Stimulated activated effector memory CD8-positive, alpha-beta T cell treated with anti-CD3 and anti-CD28 coated beads, Interleukin-12 subunit alpha, Interleukin-12 subunit beta, amount 100 ng/mL, for 72 hours (primary cell): ENCODE measurements at regions not wholly inside any gene's neighbourhood (a gene's known extent, or its start where the extent isn't known, plus 50 kb on each side); places are given as distances from the start of the nearest gene placed in this dataset.
"Not testable (repeated sequence)": the region's sequence is repeated elsewhere in the genome, so short reads cannot be mapped to it uniquely, and the experiment has no call there.

Source experiments
- ATAC-seq: fragments of 150-1000 bp; cut with Tn5 transposase; 2 replicates; pipeline ENCODE4 v1.10.0; 2021
- DNase-seq, 2 donors: peaks; one replicate each; pipeline ENCODE4 v3.0.0; 2021 to 2022; ENCODE audit warnings: low spot score in 2 of 2
- H3K27ac Mint-ChIP-seq: one replicate; pipeline ENCODE4 v1.8.0; 2022; ENCODE audit warnings: mild to moderate bottlenecking, mixed read lengths
- H3K36me3 Mint-ChIP-seq: one replicate; pipeline ENCODE4 v1.8.0; 2022; ENCODE audit warnings: mild to moderate bottlenecking, mixed read lengths
- H3K4me1 Mint-ChIP-seq: one replicate; pipeline ENCODE4 v1.8.0; 2022; ENCODE audit warnings: mixed read lengths
- H3K4me3 Mint-ChIP-seq: one replicate; pipeline ENCODE4 v1.8.0; 2022; ENCODE audit warnings: mild to moderate bottlenecking, mixed read lengths
- H3K9me3 Mint-ChIP-seq: one replicate; pipeline ENCODE4 v1.8.0; 2022; ENCODE audit warnings: mixed read lengths

DNA sequence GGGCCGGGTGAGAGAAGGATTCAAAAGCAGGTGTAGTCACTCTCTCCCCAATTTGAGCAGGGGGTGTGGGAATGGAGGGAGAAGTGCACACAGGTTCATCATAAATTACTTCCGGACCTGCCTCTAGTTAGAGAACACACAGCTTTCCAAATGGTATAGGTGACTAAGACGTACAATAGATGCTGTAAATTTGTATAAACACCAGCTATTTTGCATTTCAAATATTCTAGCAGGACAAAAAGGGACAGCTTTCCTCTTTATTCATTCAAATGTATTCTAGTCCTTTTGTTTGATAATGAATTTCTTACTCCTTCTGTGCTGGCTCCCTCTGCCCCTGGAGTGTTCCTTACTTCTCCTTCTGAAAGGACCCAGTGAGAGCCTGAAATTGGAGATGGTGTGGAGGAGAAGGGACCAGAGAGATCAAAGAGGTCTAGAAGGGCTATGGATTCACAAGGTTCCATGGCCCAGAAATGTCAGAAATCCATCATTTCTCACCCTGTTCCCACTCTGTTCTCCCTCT lies 53.2 kb upstream of the SH3BP4 start:
- DNase-seq (no peak), ATAC-seq (no peak)
- H3K4me3 Mint-ChIP-seq = no peak overlapping the region
- H3K9me3 Mint-ChIP-seq = peaks cover 3% of the 10 kb centered on the region
- no peaks in the 10 kb centered on the region for H3K36me3 Mint-ChIP-seq
- peaks cover 5% of the 10 kb centered on the region for H3K4me1 Mint-ChIP-seq
- H3K27ac Mint-ChIP-seq = no peak overlapping the region

DNA sequence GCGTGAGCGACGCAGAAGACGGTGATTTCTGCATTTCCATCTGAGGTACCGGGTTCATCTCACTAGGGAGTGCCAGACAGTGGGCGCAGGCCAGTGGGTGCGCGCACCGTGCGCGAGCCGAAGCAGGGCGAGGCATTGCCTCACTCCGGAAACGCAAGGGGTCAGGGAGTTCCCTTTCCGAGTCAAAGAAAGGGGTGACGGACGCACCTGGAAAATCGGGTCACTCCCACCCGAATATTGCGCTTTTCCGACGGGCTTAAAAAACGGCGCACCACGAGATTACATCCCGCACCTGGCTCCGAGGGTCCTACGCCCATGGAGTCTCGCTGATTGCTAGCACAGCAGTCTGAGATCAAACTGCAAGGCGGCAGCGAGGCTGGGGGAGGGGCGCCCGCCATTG lies 63.4 kb upstream of the SH3BP4 start:
- H3K4me1 Mint-ChIP-seq, H3K4me3 Mint-ChIP-seq, H3K36me3 Mint-ChIP-seq, H3K9me3 Mint-ChIP-seq, H3K27ac Mint-ChIP-seq, DNase-seq, ATAC-seq: not testable (repeated sequence)

DNA sequence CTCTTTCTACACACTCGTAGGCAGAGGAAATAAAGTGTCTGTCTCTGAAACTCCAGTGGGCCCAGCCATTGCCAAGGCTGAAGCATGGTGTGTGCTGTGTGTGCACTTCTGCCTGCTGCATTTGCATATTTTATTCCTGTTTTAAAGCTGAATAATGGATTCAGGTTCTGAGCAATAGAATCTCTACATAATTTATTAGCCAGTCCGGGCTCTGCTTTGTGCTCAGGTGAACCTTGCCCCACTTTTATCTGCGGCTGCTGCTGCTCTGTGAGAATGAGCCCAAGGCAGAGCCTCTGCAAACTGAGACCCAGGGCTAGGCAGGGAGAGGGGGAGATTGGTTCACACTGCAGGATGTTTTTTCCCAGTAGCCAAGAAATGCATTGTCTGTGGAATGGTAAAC lies 64.6 kb upstream of the SH3BP4 start:
- no peak overlapping the region for H3K4me3 Mint-ChIP-seq
- ATAC-seq = no peak
- H3K9me3 Mint-ChIP-seq = no peaks in the 10 kb centered on the region
- DNase-seq = peak in 1 of 2 donors; percentile 28
- no peaks in the 10 kb centered on the region for H3K4me1 Mint-ChIP-seq
- H3K36me3 Mint-ChIP-seq = no peaks in the 10 kb centered on the region
- no peak overlapping the region for H3K27ac Mint-ChIP-seq

DNA sequence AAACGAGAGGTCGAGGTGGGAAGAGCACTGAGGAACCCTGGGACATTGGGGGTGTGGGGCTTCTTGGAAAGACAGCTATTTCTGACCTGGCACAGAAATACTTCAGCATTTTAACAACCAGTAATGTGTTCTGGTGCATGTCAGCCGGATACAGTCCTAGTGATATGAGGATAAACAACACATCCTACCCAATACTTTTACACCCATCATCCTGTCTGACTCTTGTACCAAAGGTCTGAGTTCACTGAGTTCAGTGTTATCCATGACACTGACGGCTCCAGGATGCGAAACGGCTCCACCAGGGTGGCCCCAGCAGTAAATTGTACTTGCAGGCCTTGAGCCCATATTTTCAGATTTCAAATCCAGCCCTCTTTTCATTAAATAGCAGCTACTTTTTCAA lies 65.9 kb upstream of the SH3BP4 start:
- DNase-seq (peak in 1 of 2 donors; percentile 26), ATAC-seq (no peak)
- Mint-ChIP-seq H3K4me3 (no peak overlapping the region), H3K4me1 (no peaks in the 10 kb centered on the region), H3K9me3 (no peaks in the 10 kb centered on the region), H3K36me3 (no peaks in the 10 kb centered on the region), H3K27ac (no peak overlapping the region)

DNA sequence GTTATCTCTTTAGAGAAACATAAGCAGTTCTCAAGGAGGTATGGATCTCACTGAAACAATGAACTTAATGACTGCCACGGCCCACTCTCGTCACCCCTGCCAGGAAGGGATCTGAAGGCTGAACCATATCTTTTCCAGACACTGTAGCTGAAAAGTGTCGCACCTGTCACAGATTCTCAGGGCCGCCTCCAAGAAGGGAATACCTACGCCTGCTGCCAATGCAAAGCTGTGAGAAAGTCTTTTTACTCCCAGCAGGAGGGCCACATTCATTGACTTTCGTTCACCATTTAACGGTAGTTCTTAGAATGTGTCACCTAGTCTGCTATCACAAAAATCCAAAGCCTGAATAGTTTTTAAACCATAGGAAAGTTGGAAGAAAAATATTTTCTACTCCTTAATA lies 66.7 kb upstream of the SH3BP4 start:
- H3K4me3 Mint-ChIP-seq = no peak overlapping the region
- peak in 1 of 2 donors; percentile 13 for DNase-seq
- no peak overlapping the region for H3K27ac Mint-ChIP-seq
- no peaks in the 10 kb centered on the region for H3K9me3 Mint-ChIP-seq
- no peaks in the 10 kb centered on the region for H3K4me1 Mint-ChIP-seq
- H3K36me3 Mint-ChIP-seq = no peaks in the 10 kb centered on the region
- ATAC-seq = no peak

DNA sequence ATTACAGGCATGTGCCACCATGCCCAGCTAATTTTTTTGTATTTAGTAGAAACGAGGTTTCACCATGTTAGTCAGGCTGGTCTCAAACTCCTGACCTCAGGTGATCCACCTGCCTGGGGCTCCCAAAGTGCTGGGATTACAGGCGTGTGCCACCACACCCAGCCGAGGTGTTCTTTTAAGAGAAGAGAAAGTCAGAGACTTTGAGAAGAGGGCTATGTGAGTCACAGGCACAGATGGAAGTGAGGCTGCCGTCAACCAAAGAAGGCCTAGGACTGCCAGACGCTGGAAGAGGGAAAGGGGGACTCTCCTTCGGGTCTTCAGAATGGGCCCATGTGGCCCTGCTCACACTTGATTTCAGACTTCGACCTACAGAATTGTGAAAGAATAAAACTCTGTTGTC lies 67.2 kb upstream of the SH3BP4 start:
- ATAC-seq = no peak
- no peak overlapping the region for H3K27ac Mint-ChIP-seq
- peak in 1 of 2 donors; percentile 12 for DNase-seq
- H3K4me3 Mint-ChIP-seq = no peak overlapping the region
- no peaks in the 10 kb centered on the region for H3K9me3 Mint-ChIP-seq
- no peaks in the 10 kb centered on the region for H3K36me3 Mint-ChIP-seq
- H3K4me1 Mint-ChIP-seq = no peaks in the 10 kb centered on the region

DNA sequence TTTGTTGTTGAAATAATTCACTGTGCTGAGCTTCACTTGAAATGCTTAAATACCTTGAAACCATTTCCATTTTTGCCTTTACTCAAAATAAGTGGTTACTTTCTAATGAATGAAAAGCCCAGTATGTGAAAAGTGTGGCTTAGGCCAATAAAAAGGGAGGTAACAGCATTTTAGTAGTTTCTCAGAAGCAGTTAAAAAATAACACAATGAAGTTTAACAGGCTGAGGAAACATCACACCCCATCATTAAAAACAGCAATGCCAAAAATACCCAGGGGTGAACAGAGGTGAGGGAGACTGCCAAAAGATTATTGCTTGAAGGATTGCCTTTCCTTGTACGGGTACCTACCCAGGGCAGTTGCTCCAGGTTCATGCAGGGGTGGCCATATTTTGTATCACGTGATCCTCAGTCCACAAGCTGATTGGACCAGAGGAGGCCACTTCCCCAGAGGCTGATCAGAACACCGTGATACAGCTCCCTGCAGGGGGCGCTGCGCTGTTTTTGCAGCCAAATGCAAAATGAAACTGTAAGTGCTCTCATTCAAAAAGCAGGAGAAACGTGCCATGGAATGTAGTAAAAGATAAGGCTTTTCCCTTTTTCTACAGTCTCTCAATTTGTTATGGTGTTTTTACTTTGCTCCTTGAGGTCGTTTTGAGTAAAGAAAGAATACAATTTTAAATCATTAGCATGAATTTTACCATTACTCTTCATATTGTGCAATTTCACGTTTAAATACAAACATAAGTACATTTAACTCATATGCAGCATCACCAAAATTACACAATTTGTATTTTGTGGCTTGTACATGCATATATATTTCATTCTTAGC lies 70.2 kb upstream of the SH3BP4 start:
- H3K9me3 Mint-ChIP-seq = no peaks in the 10 kb centered on the region
- no peak overlapping the region for H3K27ac Mint-ChIP-seq
- H3K4me3 Mint-ChIP-seq = no peak overlapping the region
- DNase-seq (peak in 1 of 2 donors; percentile 64), ATAC-seq (peak; percentile 61)
- H3K36me3 Mint-ChIP-seq = no peaks in the 10 kb centered on the region
- no peaks in the 10 kb centered on the region for H3K4me1 Mint-ChIP-seq

DNA sequence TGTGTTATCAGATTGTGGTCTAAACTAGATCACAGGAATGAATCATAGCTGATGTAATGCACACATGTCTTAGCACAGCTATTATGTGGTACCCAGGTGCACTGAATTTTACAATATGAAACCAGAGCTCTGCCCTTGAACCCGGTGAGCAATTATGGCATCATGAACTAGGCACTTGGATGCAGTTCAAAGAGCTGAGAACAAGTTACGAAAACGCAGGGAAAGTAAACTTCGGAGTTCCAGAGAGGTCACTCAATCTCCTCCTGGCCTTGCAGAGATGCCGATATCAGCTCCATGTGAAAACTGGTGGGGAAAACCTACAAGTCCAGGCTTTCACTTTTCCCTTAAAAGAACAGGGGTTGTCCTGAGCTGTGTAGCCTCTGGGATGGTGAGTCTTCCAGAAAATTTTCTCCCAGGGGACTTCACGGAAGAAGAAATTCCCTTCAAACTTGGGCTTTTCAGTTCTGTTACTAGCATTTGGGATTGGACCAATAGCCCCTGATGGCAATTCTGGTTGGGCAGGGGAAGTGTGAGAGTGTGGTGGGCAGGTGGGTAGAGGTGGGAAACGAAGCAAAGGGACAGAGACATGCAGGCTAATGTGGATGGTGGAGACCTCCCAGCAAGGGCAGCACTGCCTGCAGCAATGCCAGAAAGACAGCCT lies 71.1 kb upstream of the SH3BP4 start:
- Mint-ChIP-seq H3K4me3 (no peak overlapping the region), H3K4me1 (no peaks in the 10 kb centered on the region), H3K27ac (no peak overlapping the region), H3K36me3 (no peaks in the 10 kb centered on the region), H3K9me3 (no peaks in the 10 kb centered on the region)
- ATAC-seq (peak; percentile 86), DNase-seq (no peak)

DNA sequence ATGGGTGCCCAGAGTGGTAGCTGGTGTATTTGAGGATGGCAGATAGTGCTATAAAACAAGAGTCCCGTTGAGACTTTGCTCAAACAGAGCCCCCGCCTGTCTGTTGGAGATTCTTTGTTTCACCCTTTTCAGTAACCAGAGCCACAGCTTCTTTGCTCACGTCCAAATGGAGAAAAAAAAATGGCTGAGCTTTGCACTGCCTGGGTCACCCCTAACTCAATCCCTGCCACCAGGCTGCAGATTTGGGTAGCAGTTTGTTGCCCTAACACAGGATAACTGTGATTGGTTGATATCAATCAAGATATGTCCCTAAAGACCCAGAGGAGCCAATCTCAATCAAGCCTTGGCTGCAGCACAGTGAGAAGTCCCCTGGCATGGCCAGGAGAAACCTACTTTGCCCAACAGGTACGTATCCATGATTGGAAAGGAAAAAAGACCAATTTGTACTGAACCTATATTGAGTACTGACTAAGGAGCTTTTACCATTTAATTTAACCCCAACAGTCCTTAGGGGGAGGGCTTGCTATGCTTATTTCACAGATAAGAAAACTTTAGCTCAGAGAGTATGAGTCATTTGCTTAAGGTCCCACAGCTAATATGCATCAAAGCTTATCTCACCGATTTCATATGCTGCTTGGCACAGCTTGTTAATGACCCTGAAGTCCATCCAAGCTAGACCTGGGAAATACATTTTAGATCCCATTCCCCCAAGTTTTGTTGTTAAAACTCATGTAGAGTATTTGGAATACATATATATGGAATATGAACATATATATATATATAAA lies 72.0 kb upstream of the SH3BP4 start:
- Mint-ChIP-seq H3K4me3 (no peak overlapping the region), H3K27ac (no peak overlapping the region), H3K36me3 (no peaks in the 10 kb centered on the region), H3K9me3 (no peaks in the 10 kb centered on the region), H3K4me1 (no peaks in the 10 kb centered on the region)
- ATAC-seq (no peak), DNase-seq (no peak)

DNA sequence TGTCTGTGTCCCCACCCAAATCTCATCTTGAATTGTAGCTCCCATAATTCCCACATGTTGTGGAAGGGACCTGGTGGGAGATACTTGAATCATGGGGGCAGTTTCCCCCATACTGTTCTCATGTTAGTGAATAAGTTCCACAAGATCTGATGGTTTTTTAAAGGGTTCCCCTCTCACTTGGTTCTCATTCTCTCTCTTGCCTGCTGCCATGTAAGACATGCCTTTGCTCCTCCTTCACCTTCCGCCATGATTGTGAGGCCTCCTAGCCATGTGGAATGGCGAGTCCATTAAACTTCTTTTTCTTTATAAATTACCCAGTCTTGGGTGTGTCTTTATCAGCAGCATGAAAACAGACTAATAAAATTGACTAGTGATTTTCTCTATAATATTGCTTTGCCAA lies 75.2 kb upstream of the SH3BP4 start:
- not testable (repeated sequence) for H3K27ac Mint-ChIP-seq, H3K4me3 Mint-ChIP-seq, ATAC-seq, H3K9me3 Mint-ChIP-seq, H3K36me3 Mint-ChIP-seq, H3K4me1 Mint-ChIP-seq, DNase-seq

DNA sequence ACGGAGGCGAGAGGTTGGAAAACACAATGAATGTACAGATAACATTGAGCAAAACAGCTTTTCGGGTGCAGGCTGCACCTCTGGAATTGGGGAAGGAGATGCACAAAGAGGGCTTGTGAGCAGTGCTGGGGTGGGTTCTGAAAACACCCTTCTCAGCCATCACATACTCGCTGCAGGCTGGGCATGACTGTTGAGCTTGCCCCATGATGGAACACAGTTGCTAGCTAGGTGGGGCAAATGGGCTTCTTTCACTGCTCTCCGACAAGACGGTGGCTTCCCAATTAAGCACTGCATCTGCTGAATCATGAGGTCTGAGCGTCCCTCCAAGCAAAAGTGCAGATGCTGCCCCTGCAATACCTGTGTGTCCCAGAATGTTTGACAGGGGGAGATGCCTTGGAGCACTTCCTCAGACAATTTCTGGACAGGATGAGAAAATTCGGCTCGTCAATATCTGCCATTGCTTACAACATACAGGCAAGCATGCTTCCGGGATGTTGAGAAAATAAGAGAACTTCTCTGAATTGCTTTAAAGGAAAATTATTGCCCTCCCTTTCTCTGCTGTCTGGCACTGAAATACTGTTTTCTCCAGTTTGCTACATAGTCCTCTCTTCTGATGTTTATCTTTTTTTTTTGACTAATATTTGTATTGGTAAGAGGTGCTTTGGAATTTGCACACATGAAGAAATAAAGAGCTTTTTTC lies 77.3 kb upstream of the SH3BP4 start:
- H3K9me3 Mint-ChIP-seq = no peaks in the 10 kb centered on the region
- H3K4me3 Mint-ChIP-seq = no peak overlapping the region
- ATAC-seq (no peak), DNase-seq (no peak)
- no peaks in the 10 kb centered on the region for H3K36me3 Mint-ChIP-seq
- no peaks in the 10 kb centered on the region for H3K4me1 Mint-ChIP-seq
- no peak overlapping the region for H3K27ac Mint-ChIP-seq

DNA sequence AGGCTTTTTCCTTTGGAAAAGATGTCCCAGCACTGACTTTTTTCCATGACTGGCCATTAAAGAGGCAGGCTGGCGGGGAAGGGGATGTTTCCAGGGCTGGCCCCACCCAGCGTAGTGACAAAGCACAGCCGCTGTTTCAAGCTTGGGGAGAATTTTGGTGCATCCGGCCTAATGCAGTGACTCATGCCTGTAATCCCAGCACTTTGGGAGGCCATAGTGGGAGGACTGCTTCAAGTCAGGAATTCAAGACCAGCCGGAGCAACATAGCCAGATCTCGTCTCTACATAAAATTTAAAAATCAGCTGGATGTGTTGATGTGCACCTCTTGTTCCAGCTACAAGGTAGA lies 78.0 kb upstream of the SH3BP4 start:
- Mint-ChIP-seq H3K4me3 (no peak overlapping the region), H3K27ac (no peak overlapping the region), H3K4me1 (no peaks in the 10 kb centered on the region), H3K36me3 (no peaks in the 10 kb centered on the region), H3K9me3 (no peaks in the 10 kb centered on the region)
- no peak for ATAC-seq
- DNase-seq = no peak

DNA sequence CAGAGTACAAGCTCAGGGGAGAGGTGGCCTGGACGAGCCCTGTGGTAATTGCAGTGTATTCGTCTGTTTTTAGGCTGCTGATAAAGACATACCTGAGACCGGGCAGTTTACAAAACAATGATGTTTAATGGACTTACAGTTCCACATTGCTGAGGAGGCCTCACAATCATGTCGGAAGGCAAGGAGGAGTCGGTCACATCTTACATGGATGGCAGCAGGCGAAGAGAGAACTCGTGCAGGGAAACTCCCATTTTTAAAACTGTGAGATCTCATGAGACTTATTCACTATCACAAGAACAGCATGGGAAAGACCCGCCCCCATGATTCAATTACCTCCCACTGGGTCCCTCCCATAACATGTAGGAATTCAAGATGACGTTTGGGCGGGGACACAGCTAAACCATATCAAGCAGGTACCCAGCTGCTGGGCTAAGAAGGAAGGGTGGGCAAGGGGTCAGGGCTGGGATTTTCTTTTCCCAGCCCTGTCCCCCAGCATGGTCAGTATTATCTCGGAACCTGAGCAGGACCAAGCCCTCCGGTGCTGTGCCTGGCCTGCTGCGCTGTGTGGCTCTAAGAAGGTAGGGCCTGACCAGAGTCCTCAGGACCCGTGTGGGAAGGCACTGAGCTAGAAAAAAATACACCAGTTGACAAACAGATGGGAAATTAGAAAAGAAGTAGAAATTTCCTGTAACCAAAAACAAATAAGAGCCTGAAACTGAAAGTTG lies 78.6 kb upstream of the SH3BP4 start:
- Mint-ChIP-seq H3K27ac (no peak overlapping the region), H3K36me3 (no peaks in the 10 kb centered on the region), H3K4me1 (no peaks in the 10 kb centered on the region), H3K4me3 (no peak overlapping the region), H3K9me3 (no peaks in the 10 kb centered on the region)
- DNase-seq (no peak), ATAC-seq (no peak)

DNA sequence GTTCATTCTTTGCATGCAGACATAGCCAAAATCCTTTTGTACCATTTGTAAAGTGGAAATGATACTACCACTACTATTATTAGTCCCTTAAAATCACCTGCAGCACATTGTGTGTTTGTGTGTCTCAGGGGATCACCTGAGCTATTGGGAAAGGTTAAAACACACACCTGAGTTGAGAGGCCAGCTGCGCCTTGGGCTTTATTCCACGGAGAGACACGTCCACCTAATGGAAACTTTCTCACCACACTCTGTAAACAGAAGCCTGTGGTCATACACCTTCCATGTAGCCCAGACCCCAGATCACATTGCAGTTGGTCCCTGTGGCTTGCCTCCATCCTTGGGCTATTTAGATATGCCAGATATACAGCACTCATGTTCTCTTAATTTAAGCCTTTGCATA lies 81.8 kb upstream of the SH3BP4 start:
- DNase-seq = no peak
- no peaks in the 10 kb centered on the region for H3K9me3 Mint-ChIP-seq
- ATAC-seq = no peak
- H3K27ac Mint-ChIP-seq = no peak overlapping the region
- no peaks in the 10 kb centered on the region for H3K4me1 Mint-ChIP-seq
- H3K4me3 Mint-ChIP-seq = no peak overlapping the region
- no peaks in the 10 kb centered on the region for H3K36me3 Mint-ChIP-seq

DNA sequence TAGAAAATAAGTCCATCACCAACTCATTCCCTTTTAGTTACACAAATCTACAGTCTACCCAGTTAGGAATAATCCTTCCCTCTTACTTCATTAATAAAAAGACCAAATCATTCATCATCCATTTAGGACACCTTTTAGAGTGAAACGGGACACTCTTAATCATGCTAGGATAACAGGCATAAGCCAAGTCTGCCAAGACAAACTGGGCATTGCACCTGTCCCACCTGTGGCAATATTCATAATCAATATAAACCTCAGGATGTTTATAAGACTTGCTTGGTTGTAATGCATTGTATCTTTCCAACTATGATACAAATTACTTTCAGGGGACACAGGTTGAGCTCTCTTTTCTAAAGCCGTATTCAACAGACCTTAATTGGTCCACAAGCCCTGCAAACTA lies 82.7 kb upstream of the SH3BP4 start:
- no peaks in the 10 kb centered on the region for H3K4me1 Mint-ChIP-seq
- no peak overlapping the region for H3K4me3 Mint-ChIP-seq
- H3K9me3 Mint-ChIP-seq = no peaks in the 10 kb centered on the region
- H3K36me3 Mint-ChIP-seq = no peaks in the 10 kb centered on the region
- ATAC-seq (no peak), DNase-seq (no peak)
- H3K27ac Mint-ChIP-seq = no peak overlapping the region
